ENCODE measurements at regions not wholly inside any gene's neighbourhood (a gene's known extent, or its start where the extent isn't known, plus 50 kb on each side); places are given as distances from the start of the nearest gene placed in this dataset.

DNA sequence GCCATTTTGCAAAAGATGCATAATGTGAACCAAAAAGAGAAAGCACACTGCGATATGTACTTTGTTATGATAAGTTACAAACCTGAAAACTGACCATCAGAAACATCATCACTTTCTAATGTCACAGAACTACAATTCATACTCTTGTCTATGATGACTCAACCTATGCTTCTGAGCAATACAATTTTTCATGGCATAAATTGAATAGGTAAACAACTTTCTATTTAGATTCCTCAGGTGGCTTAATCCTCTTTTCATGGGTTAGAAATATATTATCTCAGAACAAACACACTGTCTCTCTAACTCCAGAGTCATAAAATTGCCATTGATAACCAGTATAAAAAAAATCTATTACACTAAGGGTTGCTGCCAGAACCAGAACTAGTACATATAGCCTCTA lies 1715.0 kb upstream of the FLRT2 start:
- no peak for DNase-seq

DNA sequence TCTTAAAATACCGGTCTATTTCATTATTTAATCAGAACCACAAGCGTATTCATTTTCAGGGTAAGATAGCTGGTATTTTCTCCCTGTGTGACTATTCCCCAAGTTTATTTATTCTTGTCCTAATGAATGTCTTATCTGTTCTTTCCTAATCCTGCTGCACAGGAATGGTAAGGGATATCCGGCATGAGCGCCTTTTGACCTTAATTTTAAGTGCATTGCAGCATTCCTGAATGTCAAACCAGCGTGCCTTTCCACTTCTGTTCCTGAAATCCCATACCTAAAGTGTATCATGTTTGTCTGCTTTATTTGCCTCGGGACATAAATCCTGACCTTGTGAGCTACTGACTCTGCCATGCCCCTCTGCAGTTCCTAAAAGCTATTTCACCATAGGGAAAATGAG lies 1713.2 kb upstream of the FLRT2 start:
- DNase-seq = no peak

GRCh38 chr14:83825843-83826242 lies 1704.1 kb upstream of the FLRT2 start:
- no peak for DNase-seq

- no peak for DNase-seq
Measured at GRCh38 chr14:83826838-83827237, 1703.1 kb upstream of the FLRT2 start.

DNA sequence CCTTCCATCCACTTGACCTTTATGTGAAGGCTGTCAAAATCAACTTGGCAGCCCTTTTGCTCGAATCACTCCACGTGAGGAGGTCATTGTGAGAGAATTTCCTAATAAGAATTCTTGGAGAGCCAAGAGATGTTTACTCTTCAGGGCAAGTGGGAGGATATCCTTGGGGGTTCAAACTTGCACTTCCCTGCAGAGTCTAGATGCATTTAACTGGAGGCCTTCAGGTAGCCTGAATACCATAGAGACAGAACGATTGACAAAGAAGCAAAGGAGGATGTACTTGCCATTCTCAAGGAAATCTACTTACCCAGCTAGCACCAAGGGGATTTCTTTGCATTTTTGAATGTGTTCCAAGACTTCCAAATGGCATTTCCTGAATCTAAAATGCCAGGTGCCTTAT lies 1702.6 kb upstream of the FLRT2 start:
- DNase-seq = no peak

GRCh38 chr14:83828406-83828805 lies 1701.5 kb upstream of the FLRT2 start:
- no peak for DNase-seq

- DNase-seq = no peak
Measured at GRCh38 chr14:83830316-83830715, 1699.6 kb upstream of the FLRT2 start.

DNA sequence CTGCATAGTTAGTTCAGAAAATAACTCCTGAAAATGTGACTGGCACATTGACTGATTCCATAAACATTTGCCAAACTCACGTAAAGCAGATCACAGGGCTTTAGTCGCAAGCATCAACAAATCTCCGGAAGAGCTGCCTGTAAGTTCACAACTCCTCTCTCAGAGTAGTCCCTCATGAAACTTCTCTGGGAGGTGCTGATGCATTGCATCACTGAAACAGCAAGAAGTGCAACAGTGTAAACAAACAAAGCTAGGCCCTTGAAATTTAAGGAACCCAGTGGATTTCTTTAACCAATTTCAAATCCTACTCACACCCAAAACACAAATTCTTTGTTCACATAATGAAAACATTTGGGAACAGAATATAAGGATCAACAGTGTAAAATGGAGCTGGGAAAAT lies 1691.7 kb upstream of the FLRT2 start:
- DNase-seq = no peak

DNA sequence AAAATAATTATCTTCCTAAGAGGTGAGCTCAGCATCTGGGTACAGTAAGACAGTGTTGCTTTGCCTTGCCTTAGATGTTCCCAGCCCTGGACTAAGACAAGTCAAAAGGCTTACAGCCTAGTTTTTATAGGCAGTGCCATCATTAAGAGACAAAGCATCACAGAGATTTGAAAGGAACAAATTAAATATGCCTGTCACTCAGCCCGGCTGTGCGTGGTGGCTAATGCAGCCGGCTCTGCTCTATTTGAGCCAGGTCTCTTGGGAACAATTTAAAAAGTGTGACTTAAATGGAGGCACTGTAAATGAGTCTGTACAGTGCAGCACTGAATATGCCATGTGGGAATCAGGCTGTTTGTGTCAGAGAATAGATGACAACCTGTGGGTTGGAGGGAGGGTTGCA lies 1687.4 kb upstream of the FLRT2 start:
- DNase-seq = no peak

DNA sequence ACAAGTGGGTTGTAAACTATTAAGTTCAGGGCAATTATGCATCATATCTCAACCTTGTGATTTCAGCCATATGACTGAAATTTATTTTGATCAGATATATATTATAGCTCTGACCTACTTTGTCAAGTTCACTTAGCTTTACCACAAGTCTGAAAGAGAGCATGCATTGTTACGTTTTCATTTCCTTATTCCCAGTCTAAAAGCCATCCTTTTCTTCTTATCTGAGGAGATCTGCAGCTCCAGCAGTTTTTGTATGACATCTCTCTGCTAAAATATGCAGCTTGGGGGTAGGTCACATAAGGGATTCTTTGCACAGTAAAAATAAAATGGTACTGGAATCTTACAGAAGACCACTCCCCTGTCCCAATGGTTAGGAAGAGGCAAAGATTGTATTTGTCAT lies 1682.8 kb upstream of the FLRT2 start:
- no peak for DNase-seq

GRCh38 chr14:83850092-83850491 lies 1679.9 kb upstream of the FLRT2 start:
- no peak for DNase-seq

- no peak for DNase-seq
Measured at GRCh38 chr14:83856334-83856733, 1673.6 kb upstream of the FLRT2 start.

- DNase-seq = no peak
Measured at GRCh38 chr14:83860631-83861155, 1669.3 kb upstream of the FLRT2 start.

GRCh38 chr14:83863042-83863774 lies 1666.7 kb upstream of the FLRT2 start:
- no peak for DNase-seq

- DNase-seq = no peak
Measured at GRCh38 chr14:83864106-83864505, 1665.8 kb upstream of the FLRT2 start.

DNA sequence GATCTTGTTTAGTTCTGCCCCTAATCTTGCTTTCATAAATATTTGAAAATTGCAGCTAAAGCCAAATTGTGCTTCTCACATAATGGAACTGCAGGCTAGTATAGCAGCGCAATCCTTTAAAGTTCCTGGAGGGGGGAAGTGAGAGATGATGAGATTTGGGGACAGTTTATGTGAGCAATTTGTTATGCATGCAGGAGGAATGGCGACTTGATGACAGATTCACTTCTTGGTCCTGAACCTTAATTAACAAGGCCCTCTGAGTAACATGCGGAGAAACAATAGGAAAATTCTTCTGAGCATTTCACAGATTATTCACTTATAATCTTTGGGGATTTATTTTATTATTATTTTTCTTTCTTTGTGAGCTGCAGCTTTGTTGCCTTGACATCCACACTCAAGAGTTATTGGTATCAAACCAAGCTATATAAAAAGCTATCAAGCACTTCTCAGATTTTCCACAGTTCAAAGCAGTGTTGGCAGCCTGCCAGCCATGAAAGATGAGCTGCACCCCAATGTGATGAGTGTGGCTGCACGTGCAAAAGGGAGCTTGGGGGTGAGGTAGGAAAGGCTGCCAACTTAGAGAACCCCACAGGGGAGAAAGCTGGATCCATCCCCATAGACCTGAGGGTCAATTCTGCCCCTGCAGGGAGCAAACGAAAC lies 1662.2 kb upstream of the FLRT2 start:
- DNase-seq = no peak

GRCh38 chr14:83870546-83871270 lies 1659.2 kb upstream of the FLRT2 start:
- no peak for DNase-seq

- DNase-seq = no peak
Measured at GRCh38 chr14:83873669-83874068, 1656.3 kb upstream of the FLRT2 start.

GRCh38 chr14:83874662-83875061 lies 1655.3 kb upstream of the FLRT2 start:
- DNase-seq = no peak

- no peak for DNase-seq
Measured at GRCh38 chr14:83883732-83884131, 1646.2 kb upstream of the FLRT2 start.

GRCh38 chr14:83885837-83886293 lies 1644.1 kb upstream of the FLRT2 start:
- no peak for DNase-seq

- no peak for DNase-seq
Measured at GRCh38 chr14:83887866-83888265, 1642.1 kb upstream of the FLRT2 start.

DNA sequence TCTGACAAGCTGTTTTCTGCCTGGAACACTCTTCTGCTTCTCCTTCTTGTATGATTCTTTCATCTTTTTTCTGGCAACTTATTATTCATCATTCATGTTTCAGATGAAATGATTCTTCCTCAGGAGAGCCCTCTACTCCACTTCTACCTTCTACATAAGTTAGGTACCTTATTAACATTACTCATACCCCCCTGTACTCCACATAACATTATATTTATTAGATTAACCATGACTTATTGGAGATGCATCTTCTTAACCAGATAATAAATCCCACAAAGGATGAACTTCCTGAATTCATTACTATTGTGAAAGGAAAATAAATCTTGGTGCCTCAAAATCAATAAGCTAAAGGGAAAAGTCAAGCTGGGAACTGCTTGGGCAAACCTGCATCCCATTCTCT lies 1636.5 kb upstream of the FLRT2 start:
- DNase-seq = no peak

DNA sequence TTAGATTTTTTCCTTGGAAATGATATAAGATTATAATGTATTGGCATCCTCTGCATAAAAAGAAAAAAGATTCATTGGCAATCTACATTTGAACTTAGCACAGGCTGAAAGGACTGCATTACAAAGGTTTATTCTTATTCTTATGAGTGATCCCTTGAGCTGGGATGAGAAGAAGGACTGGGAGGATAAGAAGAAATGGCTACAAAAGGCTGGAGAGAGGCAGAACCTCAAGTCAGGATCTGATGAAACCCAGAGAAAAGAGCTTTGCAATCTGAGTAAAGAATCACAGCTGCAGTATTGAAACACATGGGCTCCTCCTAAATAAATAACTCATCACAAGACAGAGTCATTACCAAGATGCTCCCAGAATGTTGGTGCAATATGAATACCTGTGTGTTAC lies 1635.4 kb upstream of the FLRT2 start:
- DNase-seq = no peak

All from activated CD4-positive, alpha-beta T cell treated with anti-CD3 and anti-CD28 coated beads, Interleukin-2, amount 50 U/mL, for 4 hours (primary cell).